ENCODE measurements at regions not wholly inside any gene's neighbourhood (a gene's known extent, or its start where the extent isn't known, plus 50 kb on each side); places are given as distances from the start of the nearest gene placed in this dataset.

DNA sequence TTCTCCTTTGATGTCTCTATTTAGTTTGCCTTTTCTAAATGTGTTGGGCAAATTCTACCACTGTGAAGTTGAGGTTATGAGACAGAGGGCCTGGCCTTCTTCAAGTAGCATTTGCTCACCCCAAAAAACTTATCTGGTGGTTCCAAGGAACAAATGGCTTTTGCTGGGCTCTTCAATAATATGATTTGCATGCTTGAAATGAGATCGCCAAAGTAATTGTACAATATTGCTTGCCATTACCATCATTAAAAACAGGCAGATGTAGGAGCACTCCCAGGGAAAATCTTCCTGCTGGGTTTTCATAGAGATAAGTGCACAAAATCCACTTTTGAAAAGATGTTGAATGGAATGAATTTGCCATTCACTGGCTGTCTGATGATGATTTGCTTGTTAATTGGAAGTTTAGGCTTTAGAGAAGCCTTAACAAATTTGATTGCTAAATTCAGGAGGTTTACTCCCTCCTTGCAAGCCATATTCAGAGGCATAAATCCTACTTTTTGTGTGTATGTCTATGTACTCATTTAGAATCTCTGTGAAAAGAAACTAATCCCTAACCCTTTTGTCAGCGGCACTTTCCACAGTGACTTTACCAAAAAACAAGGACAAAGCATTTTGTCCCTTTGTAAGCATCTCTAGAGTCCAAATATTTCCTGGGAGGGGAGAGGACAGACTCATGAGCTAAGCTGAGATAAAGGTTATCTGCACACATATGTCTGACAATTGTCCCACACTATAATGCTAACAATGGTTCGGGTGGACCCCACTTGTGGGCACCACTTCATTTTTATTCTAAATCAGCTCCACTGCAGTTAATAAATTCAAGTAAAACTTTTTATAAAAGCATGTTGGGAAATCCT is 240.8 kb upstream of the PIK3C3 start:
- TF ChIP-seq EZH2 (IDR thresholded peaks at IDR 0.05; ENCODE audit: low read length, unreplicated experiment), result no peak
- TF ChIP-seq, protein P1, sequence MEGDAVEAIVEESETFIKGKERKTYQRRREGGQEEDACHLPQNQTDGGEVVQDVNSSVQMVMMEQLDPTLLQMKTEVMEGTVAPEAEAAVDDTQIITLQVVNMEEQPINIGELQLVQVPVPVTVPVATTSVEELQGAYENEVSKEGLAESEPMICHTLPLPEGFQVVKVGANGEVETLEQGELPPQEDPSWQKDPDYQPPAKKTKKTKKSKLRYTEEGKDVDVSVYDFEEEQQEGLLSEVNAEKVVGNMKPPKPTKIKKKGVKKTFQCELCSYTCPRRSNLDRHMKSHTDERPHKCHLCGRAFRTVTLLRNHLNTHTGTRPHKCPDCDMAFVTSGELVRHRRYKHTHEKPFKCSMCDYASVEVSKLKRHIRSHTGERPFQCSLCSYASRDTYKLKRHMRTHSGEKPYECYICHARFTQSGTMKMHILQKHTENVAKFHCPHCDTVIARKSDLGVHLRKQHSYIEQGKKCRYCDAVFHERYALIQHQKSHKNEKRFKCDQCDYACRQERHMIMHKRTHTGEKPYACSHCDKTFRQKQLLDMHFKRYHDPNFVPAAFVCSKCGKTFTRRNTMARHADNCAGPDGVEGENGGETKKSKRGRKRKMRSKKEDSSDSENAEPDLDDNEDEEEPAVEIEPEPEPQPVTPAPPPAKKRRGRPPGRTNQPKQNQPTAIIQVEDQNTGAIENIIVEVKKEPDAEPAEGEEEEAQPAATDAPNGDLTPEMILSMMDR (conservative IDR thresholded peaks at IDR 0.05; ENCODE audit: low read depth, low read length), result no peak
- TF ChIP-seq EZH2phosphoT487 (IDR thresholded peaks at IDR 0.05; ENCODE audit: borderline replicate concordance, low read length), result no peak
